ENCODE measurements at regions not wholly inside any gene's neighbourhood (a gene's known extent, or its start where the extent isn't known, plus 50 kb on each side); places are given as distances from the start of the nearest gene placed in this dataset.
"Not testable (repeated sequence)": the region's sequence is repeated elsewhere in the genome, so short reads cannot be mapped to it uniquely, and the experiment has no call there.

GRCh38 chr3:163364717-163365116 is 1713.6 kb downstream of the SI start:
- Mint-ChIP-seq H3K9me3 (peaks cover 0 to 14% (median 2%) of the 10 kb centered on the region in 11 donors), H3K27ac (no peak overlapping the region), H3K27me3 (no peaks in the 10 kb centered on the region), H3K36me3 (no peaks in the 10 kb centered on the region), H3K4me1 (no peaks in the 10 kb centered on the region), H3K4me3 (no peak overlapping the region)
- H3K4me3 ChIP-seq (ENCODE audit: low read length) = no peak overlapping the region
- no peaks in the 10 kb centered on the region for H3K4me1 ChIP-seq (ENCODE audit: control insufficient read depth in 2 of 2, insufficient read depth in 2 of 2, low read length in 2 of 2)
- H3K9me3 ChIP-seq (ENCODE audit: control insufficient read depth in 2 of 3, low read length in 3 of 3) = no peaks in the 10 kb centered on the region
- intact Hi-C loops (cut with micrococcal nuclease) = no loop called here
- no peak for ATAC-seq
- no peaks in the 10 kb centered on the region for H3K36me3 ChIP-seq (ENCODE audit: control insufficient read depth in 2 of 3, insufficient read depth in 3 of 3, low read length in 3 of 3)
- no peak overlapping the region for H3K27ac ChIP-seq (ENCODE audit: low read depth, low read length)
- ChIA-PET CTCF (no interaction called here), POLR2A (no interaction called here)
- DNase-seq = no peak
- no peaks in the 10 kb centered on the region for H3K27me3 ChIP-seq (ENCODE audit: control insufficient read depth in 2 of 2, insufficient read depth in 2 of 2, low read length in 2 of 2)

GRCh38 chr3:163362151-163362550 is 1716.1 kb downstream of the SI start:
- no peaks in the 10 kb centered on the region for H3K9me3 ChIP-seq (ENCODE audit: control insufficient read depth in 2 of 3, low read length in 3 of 3)
- H3K27ac ChIP-seq (ENCODE audit: low read depth, low read length) = no peak overlapping the region
- H3K27me3 ChIP-seq (ENCODE audit: control insufficient read depth in 2 of 2, insufficient read depth in 2 of 2, low read length in 2 of 2) = no peaks in the 10 kb centered on the region
- no peak overlapping the region for H3K4me3 ChIP-seq (ENCODE audit: low read length)
- H3K27me3 Mint-ChIP-seq = no peaks in the 10 kb centered on the region
- DNase-seq (no peak), ATAC-seq (no peak)
- no peak overlapping the region for H3K4me3 Mint-ChIP-seq
- peaks cover 0 to 15% (median 2%) of the 10 kb centered on the region in 11 donors for H3K9me3 Mint-ChIP-seq
- no peaks in the 10 kb centered on the region for H3K4me1 ChIP-seq (ENCODE audit: control insufficient read depth in 2 of 2, insufficient read depth in 2 of 2, low read length in 2 of 2)
- ChIA-PET CTCF (no interaction called here), POLR2A (no interaction called here)
- intact Hi-C loops (cut with micrococcal nuclease) = no loop called here
- H3K36me3 ChIP-seq (ENCODE audit: control insufficient read depth in 2 of 3, insufficient read depth in 3 of 3, low read length in 3 of 3) = no peaks in the 10 kb centered on the region
- no peaks in the 10 kb centered on the region for H3K36me3 Mint-ChIP-seq
- H3K27ac Mint-ChIP-seq = no peak overlapping the region
- no peaks in the 10 kb centered on the region for H3K4me1 Mint-ChIP-seq

- H3K4me1 ChIP-seq (ENCODE audit: control insufficient read depth in 2 of 2, insufficient read depth in 2 of 2, low read length in 2 of 2); H3K27me3 ChIP-seq (ENCODE audit: control insufficient read depth in 2 of 2, insufficient read depth in 2 of 2, low read length in 2 of 2); DNase-seq; CTCF ChIA-PET; H3K27me3 Mint-ChIP-seq; H3K4me3 Mint-ChIP-seq; ATAC-seq; intact Hi-C loops (cut with micrococcal nuclease); H3K4me1 Mint-ChIP-seq; H3K4me3 ChIP-seq (ENCODE audit: low read length); H3K36me3 ChIP-seq (ENCODE audit: control insufficient read depth in 2 of 3, insufficient read depth in 3 of 3, low read length in 3 of 3); H3K27ac Mint-ChIP-seq; H3K36me3 Mint-ChIP-seq; POLR2A ChIA-PET; H3K9me3 ChIP-seq (ENCODE audit: control insufficient read depth in 2 of 3, low read length in 3 of 3); H3K27ac ChIP-seq (ENCODE audit: low read depth, low read length): not testable (repeated sequence)
- peaks cover 0 to 16% (median 2%) of the 10 kb centered on the region in 11 donors for H3K9me3 Mint-ChIP-seq
These were observed 1716.9 kb downstream of the SI start for GRCh38 chr3:163361357-163361878.

- no peak overlapping the region for H3K27ac Mint-ChIP-seq
- H3K9me3 ChIP-seq (ENCODE audit: control insufficient read depth in 2 of 3, low read length in 3 of 3) = no peaks in the 10 kb centered on the region
- H3K27me3 Mint-ChIP-seq = no peaks in the 10 kb centered on the region
- no peak overlapping the region for H3K27ac ChIP-seq (ENCODE audit: low read depth, low read length)
- POLR2A ChIA-PET = interaction anchor here (0.6 kb wide), 1 partner anchor 26 kb away, joined by 3 read pairs; no protein-coding TSS in a partner anchor
- CTCF ChIA-PET = no interaction called here
- peaks cover 0 to 16% (median 6%) of the 10 kb centered on the region in 11 donors for H3K9me3 Mint-ChIP-seq
- DNase-seq (no peak), ATAC-seq (no peak)
- H3K4me1 Mint-ChIP-seq = no peaks in the 10 kb centered on the region
- no peak overlapping the region for H3K4me3 ChIP-seq (ENCODE audit: low read length)
- H3K4me1 ChIP-seq (ENCODE audit: control insufficient read depth in 2 of 2, insufficient read depth in 2 of 2, low read length in 2 of 2) = no peaks in the 10 kb centered on the region
- H3K27me3 ChIP-seq (ENCODE audit: control insufficient read depth in 2 of 2, insufficient read depth in 2 of 2, low read length in 2 of 2) = no peaks in the 10 kb centered on the region
- intact Hi-C loops (cut with micrococcal nuclease) = no loop called here
- H3K36me3 Mint-ChIP-seq = no peaks in the 10 kb centered on the region
- H3K36me3 ChIP-seq (ENCODE audit: control insufficient read depth in 2 of 3, insufficient read depth in 3 of 3, low read length in 3 of 3) = no peaks in the 10 kb centered on the region
- no peak overlapping the region for H3K4me3 Mint-ChIP-seq
These were observed 1730.4 kb downstream of the SI start for GRCh38 chr3:163347944-163348343.

GRCh38 chr3:163335429-163335828 is 1742.9 kb downstream of the SI start:
- H3K27ac ChIP-seq (ENCODE audit: low read depth, low read length) = no peak overlapping the region
- no peak overlapping the region for H3K4me3 ChIP-seq (ENCODE audit: low read length)
- DNase-seq (no peak), ATAC-seq (no peak)
- no peaks in the 10 kb centered on the region for H3K36me3 ChIP-seq (ENCODE audit: control insufficient read depth in 2 of 3, insufficient read depth in 3 of 3, low read length in 3 of 3)
- H3K27me3 Mint-ChIP-seq = no peaks in the 10 kb centered on the region
- H3K9me3 Mint-ChIP-seq = peaks cover 0 to 22% (median 12%) of the 10 kb centered on the region in 11 donors
- no peaks in the 10 kb centered on the region for H3K4me1 ChIP-seq (ENCODE audit: control insufficient read depth in 2 of 2, insufficient read depth in 2 of 2, low read length in 2 of 2)
- H3K36me3 Mint-ChIP-seq = no peaks in the 10 kb centered on the region
- ChIA-PET POLR2A (no interaction called here), CTCF (no interaction called here)
- no peak overlapping the region for H3K4me3 Mint-ChIP-seq
- no peaks in the 10 kb centered on the region for H3K4me1 Mint-ChIP-seq
- no peaks in the 10 kb centered on the region for H3K27me3 ChIP-seq (ENCODE audit: control insufficient read depth in 2 of 2, insufficient read depth in 2 of 2, low read length in 2 of 2)
- no peak overlapping the region for H3K27ac Mint-ChIP-seq
- intact Hi-C loops (cut with micrococcal nuclease) = no loop called here
- H3K9me3 ChIP-seq (ENCODE audit: control insufficient read depth in 2 of 3, low read length in 3 of 3) = no peaks in the 10 kb centered on the region

GRCh38 chr3:163328680-163329079 is 1749.6 kb downstream of the SI start:
- Mint-ChIP-seq H3K36me3 (no peaks in the 10 kb centered on the region), H3K27ac (no peak overlapping the region), H3K27me3 (no peaks in the 10 kb centered on the region), H3K4me3 (no peak overlapping the region), H3K9me3 (peaks cover 3 to 28% (median 10%) of the 10 kb centered on the region in 11 donors), H3K4me1 (no peaks in the 10 kb centered on the region)
- ATAC-seq = no peak
- ChIA-PET POLR2A (no interaction called here), CTCF (no interaction called here)
- intact Hi-C loops (cut with micrococcal nuclease) = no loop called here
- Histone ChIP-seq H3K27ac (ENCODE audit: low read depth, low read length) (no peak overlapping the region), H3K27me3 (ENCODE audit: control insufficient read depth in 2 of 2, insufficient read depth in 2 of 2, low read length in 2 of 2) (no peaks in the 10 kb centered on the region), H3K9me3 (ENCODE audit: control insufficient read depth in 2 of 3, low read length in 3 of 3) (peaks cover 0 to 10% (median 0%) of the 10 kb centered on the region in 3 experiments), H3K4me3 (ENCODE audit: low read length) (no peak overlapping the region), H3K36me3 (ENCODE audit: control insufficient read depth in 2 of 3, insufficient read depth in 3 of 3, low read length in 3 of 3) (no peaks in the 10 kb centered on the region), H3K4me1 (ENCODE audit: control insufficient read depth in 2 of 2, insufficient read depth in 2 of 2, low read length in 2 of 2) (no peaks in the 10 kb centered on the region)
- DNase-seq = no peak

- Mint-ChIP-seq H3K9me3 (peaks cover 0 to 23% (median 8%) of the 10 kb centered on the region in 11 donors), H3K27me3 (no peaks in the 10 kb centered on the region), H3K36me3 (no peaks in the 10 kb centered on the region), H3K4me1 (no peaks in the 10 kb centered on the region), H3K4me3 (no peak overlapping the region), H3K27ac (no peak overlapping the region)
- DNase-seq = no peak
- no peak for ATAC-seq
- no peak overlapping the region for H3K27ac ChIP-seq (ENCODE audit: low read depth, low read length)
- CTCF ChIA-PET = no interaction called here
- intact Hi-C loops (cut with micrococcal nuclease) = no loop called here
- POLR2A ChIA-PET = no interaction called here
- H3K4me3 ChIP-seq (ENCODE audit: low read length) = no peak overlapping the region
- no peaks in the 10 kb centered on the region for H3K27me3 ChIP-seq (ENCODE audit: control insufficient read depth in 2 of 2, insufficient read depth in 2 of 2, low read length in 2 of 2)
- H3K9me3 ChIP-seq (ENCODE audit: control insufficient read depth in 2 of 3, low read length in 3 of 3) = peaks cover 0 to 10% (median 0%) of the 10 kb centered on the region in 3 experiments
- no peaks in the 10 kb centered on the region for H3K36me3 ChIP-seq (ENCODE audit: control insufficient read depth in 2 of 3, insufficient read depth in 3 of 3, low read length in 3 of 3)
- H3K4me1 ChIP-seq (ENCODE audit: control insufficient read depth in 2 of 2, insufficient read depth in 2 of 2, low read length in 2 of 2) = no peaks in the 10 kb centered on the region
These were observed 1751.2 kb downstream of the SI start for GRCh38 chr3:163327086-163327485.

All from naive thymus-derived CD4-positive, alpha-beta T cell (primary cell).